ENCODE measurements at regions not wholly inside any gene's neighbourhood (a gene's known extent, or its start where the extent isn't known, plus 50 kb on each side); places are given as distances from the start of the nearest gene placed in this dataset.
"Not testable (repeated sequence)": the region's sequence is repeated elsewhere in the genome, so short reads cannot be mapped to it uniquely, and the experiment has no call there.

GRCh38 chr1:146763234-146763633, 174.9 kb upstream of the NBPF12 start:
- not testable (repeated sequence) for H3K4me1 Mint-ChIP-seq, H3K4me3 Mint-ChIP-seq, H3K27me3 Mint-ChIP-seq, H3K36me3 Mint-ChIP-seq, H3K9me3 Mint-ChIP-seq, H3K27ac Mint-ChIP-seq

- not testable (repeated sequence) for H3K4me3 Mint-ChIP-seq, H3K36me3 Mint-ChIP-seq, H3K4me1 Mint-ChIP-seq, H3K27me3 Mint-ChIP-seq, H3K9me3 Mint-ChIP-seq, H3K27ac Mint-ChIP-seq
These were observed 181.3 kb upstream of the NBPF12 start for GRCh38 chr1:146756858-146757257.

DNA sequence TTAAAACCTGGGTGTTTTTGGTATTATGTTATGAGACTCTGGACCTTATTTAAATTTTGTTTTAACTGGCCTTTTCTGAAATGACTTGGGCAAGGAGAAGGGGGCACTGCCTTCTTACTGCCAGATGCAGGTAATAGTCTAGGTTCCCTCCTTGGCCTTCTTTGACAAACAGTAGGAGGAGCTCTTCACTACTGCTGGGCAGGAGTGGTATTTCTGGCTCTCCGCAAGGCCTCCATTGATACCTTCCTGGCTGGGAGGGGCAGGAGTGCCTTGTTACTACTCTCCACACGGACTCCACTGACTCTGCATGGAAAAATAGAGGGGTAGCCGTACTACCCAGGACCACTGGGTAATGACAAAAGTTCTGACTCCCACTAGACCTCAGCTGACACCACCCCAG, 189.4 kb upstream of the NBPF12 start:
- not testable (repeated sequence) for H3K27me3 Mint-ChIP-seq, H3K9me3 Mint-ChIP-seq, H3K4me3 Mint-ChIP-seq, H3K36me3 Mint-ChIP-seq, H3K4me1 Mint-ChIP-seq, H3K27ac Mint-ChIP-seq

DNA sequence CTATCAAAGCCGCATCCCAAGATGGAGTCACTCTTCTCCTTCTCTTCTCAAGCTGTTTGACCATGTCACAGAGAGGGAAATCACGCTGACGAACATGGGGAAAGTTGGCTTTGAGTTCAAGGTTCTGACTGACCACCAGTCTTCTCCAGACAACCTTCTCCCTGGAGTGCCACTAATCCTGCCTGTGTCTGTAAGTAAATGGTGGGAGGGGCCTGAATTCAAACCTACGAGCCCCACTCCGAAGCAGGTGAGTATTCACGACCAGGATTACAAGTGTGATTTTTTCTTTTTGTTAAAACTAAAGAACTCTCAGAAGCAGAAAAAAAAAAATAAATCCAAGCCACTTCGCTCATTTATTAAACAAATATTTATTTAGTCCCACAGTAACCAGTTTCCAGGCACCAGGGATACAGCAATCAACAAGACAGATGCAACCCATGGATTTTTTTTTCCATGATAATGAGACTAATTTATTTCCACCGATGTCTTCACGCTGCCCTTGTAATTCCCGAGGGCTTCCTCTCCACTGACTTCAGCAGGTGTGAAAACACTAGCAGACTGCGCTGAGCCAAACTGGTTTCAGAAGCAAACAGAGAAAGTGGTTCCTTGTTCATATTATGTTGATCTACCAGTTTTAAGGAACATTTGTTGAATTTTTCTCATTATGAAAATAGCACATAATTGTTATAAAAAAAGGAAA, 206.0 kb upstream of the NBPF12 start:
- not testable (repeated sequence) for H3K27me3 Mint-ChIP-seq, H3K4me3 Mint-ChIP-seq, H3K4me1 Mint-ChIP-seq, H3K9me3 Mint-ChIP-seq, H3K27ac Mint-ChIP-seq, H3K36me3 Mint-ChIP-seq

DNA sequence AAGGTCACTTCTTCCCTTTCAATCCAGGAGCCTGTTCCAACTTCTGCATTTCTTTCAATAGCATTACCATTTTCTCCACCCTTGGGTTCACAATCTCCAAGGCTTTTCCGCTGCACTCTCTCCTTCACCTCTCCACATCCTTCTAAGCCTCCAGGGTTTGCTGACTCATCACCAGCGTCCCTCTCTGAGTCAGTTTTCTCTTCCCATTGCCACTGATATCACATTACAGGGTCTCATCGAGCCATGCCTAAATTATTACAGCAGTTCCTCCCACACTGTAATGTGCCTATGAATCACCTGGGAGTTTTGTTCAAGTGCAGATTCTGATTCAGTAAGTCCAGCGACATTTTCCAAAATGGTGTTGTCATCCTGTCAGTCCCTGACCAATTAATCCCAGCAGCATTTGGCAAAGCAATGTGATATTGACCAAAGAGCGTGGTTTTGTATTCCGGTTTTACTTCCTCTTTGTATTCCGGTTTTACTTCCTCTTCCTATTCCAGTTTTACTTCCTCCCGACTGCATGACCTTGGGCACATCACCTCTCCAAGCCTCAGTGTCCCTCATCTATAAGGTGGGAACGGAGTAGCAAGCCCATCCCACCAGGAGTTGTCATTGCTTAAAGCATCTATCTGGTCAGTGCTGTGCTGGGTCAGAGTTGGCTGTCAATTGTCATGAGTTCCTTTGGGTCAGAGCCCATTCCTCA, 208.3 kb upstream of the NBPF12 start:
- H3K9me3 Mint-ChIP-seq, H3K4me3 Mint-ChIP-seq, H3K36me3 Mint-ChIP-seq, H3K27me3 Mint-ChIP-seq, H3K27ac Mint-ChIP-seq, H3K4me1 Mint-ChIP-seq: not testable (repeated sequence)

DNA sequence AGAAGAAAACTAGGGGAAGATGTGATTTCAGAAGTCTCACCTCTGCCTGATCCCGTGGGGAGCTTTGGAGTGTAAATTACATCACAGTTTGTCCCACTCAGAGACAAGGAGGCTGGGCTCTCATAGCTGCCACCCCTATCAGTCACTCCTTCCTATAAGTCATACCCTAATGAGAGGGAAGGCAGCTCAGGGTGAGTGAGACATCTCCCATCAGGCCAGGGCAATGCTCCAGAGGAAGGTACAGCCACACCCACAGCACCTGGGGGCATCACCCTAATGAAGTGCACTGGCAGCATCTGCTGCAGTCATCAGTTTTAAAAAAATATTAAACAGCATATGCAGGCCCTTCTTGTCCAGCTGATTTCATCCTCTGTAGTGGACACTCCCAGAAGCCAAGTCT, 223.1 kb upstream of the NBPF12 start:
- not testable (repeated sequence) for H3K4me3 Mint-ChIP-seq, H3K27me3 Mint-ChIP-seq, H3K27ac Mint-ChIP-seq, H3K9me3 Mint-ChIP-seq, H3K36me3 Mint-ChIP-seq, H3K4me1 Mint-ChIP-seq

DNA sequence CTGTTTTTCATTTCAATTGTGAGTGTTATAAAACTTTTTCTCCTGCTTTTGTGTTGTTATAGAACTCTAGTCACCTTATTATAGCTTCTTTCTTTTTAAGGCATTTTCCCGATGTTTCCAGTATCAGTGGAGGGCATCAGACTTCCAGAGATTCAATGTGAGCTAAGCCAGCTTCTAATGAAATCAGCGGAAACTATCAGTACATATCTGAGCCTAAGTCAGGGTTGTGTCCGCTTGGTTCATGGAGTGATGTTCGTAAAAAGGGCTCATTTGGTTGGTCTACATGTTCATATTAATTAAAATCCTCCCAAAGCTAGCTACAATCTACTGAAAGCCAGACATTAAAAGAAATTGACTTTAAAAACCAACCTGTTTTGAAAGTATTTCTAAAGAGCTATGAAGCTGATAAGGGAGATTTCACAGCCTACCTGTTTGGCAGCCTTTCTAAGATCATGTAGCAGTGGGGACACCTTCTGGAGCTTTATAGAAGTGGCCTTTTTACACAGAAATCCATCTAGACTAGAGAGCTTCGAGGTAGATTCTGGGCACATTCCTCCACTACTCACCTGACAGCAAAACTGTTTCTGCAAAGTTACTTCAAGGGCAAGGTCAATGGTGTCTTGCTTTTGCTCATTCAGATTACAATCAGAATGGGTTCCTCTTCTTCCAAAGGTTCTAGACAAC, 227.1 kb upstream of the NBPF12 start:
- not testable (repeated sequence) for H3K9me3 Mint-ChIP-seq, H3K4me1 Mint-ChIP-seq, H3K36me3 Mint-ChIP-seq, H3K4me3 Mint-ChIP-seq, H3K27me3 Mint-ChIP-seq, H3K27ac Mint-ChIP-seq

- not testable (repeated sequence) for H3K4me1 Mint-ChIP-seq, H3K9me3 Mint-ChIP-seq, H3K27me3 Mint-ChIP-seq, H3K36me3 Mint-ChIP-seq, H3K4me3 Mint-ChIP-seq, H3K27ac Mint-ChIP-seq
These were observed 228.8 kb upstream of the NBPF12 start for GRCh38 chr1:146709302-146709701.

DNA sequence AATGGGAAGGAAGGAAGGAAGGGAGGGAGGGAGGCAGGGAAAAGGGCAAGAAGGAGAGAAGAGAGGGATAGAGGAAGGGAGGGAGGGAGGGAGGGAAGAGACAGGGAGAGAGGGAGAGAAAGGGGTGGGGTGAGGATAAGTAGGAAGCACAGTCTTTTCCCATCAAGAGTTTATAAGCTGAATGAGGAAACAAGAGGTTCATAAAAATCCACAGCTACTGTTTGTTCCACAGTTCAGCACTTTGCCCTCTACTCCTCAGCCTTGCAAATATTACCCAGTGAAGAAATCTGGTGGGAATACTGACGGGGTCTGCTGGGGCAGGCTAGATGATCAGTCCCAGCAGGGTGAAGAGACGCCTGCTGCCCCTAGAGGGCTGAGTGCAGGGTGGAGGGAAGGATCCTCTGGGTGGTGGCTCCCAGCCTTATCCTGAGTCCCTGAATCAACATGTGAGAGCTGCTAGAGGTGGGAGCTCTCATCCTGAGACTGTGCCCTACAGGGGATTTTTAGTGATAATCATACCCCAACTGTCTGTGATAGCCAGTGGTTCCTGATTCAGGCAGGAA, 233.9 kb upstream of the NBPF12 start:
- H3K36me3 Mint-ChIP-seq, H3K4me3 Mint-ChIP-seq, H3K27ac Mint-ChIP-seq, H3K27me3 Mint-ChIP-seq, H3K4me1 Mint-ChIP-seq, H3K9me3 Mint-ChIP-seq: not testable (repeated sequence)

DNA sequence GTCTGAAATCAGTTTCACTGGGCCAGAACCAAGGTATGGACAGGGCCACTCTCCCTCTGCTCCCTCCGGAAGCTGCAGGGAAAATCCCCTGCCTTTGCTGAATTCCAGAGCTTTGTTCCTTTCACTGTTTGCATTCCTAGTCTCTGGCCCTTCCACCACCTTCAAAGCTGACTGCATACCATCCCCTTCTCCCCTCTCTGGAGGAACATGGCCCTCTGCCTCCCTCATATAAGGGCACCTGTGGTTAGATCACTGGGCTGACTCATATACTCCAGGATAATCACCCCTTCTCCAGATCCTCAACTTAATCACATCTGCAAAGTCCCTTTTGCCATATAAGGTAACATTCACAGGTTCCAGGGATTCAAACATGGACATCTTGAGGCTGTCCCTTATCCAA, 236.8 kb upstream of the NBPF12 start:
- H3K36me3 Mint-ChIP-seq, H3K4me1 Mint-ChIP-seq, H3K9me3 Mint-ChIP-seq, H3K4me3 Mint-ChIP-seq, H3K27ac Mint-ChIP-seq, H3K27me3 Mint-ChIP-seq: not testable (repeated sequence)

DNA sequence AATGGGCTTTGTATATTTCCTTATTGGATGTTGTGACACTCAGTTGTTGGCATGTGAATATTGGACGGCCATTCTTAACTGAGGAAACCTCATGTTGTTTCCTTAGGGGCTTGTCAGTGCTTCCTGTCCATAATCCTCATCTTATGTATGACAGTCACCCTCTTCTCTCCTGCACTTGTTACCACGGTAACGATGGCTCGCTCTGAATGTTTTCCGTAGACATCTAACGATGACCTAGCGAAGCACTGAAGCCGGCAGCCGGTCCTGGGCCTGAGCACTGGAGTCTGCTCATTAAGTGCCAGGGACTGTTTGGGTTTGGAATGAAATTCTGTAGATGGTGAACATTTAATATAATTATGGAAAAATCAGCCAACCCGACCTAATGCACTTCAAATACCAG, 242.7 kb upstream of the NBPF12 start:
- H3K4me1 Mint-ChIP-seq, H3K27ac Mint-ChIP-seq, H3K9me3 Mint-ChIP-seq, H3K4me3 Mint-ChIP-seq, H3K36me3 Mint-ChIP-seq, H3K27me3 Mint-ChIP-seq: not testable (repeated sequence)

DNA sequence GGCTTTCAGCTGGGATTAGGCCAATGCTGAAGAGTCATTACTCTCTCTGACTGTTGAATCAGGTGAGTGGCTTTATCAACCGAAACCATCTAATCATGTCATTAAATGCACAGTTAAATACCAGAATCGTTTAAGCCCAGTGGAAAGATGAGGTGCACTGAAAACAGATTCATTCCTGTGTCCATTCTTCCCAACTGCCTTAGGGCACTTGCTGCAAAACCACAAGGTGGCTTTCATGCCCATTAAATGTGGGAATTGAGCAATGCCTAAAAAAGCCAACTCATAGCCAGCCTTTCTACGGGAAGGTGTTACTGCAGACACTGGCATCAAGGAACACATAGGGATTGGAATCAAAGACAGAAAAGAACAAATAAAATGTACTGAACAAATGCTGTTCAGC, 246.3 kb upstream of the NBPF12 start:
- not testable (repeated sequence) for H3K4me1 Mint-ChIP-seq, H3K27me3 Mint-ChIP-seq, H3K4me3 Mint-ChIP-seq, H3K9me3 Mint-ChIP-seq, H3K27ac Mint-ChIP-seq, H3K36me3 Mint-ChIP-seq

DNA sequence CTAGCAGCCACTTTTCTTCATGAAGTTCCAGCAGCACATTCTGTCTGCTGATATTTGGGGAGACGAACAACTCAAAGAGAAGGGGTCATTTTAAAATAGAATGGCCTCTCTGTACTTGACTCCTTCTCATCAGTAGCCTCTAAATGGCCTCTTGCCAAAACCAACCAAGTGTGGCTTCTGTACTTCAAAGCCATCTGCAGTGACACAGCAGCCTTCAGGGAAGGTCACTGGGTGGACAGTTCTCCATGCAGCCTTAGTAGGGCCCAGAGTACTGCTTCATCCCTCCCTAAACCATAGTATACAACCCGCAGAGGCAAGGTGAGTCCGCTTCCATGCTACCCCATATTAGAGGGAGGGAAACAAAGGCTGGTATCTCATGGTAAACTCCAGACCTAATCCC, 249.2 kb upstream of the NBPF12 start:
- H3K4me1 Mint-ChIP-seq, H3K27me3 Mint-ChIP-seq, H3K9me3 Mint-ChIP-seq, H3K27ac Mint-ChIP-seq, H3K36me3 Mint-ChIP-seq, H3K4me3 Mint-ChIP-seq: not testable (repeated sequence)

DNA sequence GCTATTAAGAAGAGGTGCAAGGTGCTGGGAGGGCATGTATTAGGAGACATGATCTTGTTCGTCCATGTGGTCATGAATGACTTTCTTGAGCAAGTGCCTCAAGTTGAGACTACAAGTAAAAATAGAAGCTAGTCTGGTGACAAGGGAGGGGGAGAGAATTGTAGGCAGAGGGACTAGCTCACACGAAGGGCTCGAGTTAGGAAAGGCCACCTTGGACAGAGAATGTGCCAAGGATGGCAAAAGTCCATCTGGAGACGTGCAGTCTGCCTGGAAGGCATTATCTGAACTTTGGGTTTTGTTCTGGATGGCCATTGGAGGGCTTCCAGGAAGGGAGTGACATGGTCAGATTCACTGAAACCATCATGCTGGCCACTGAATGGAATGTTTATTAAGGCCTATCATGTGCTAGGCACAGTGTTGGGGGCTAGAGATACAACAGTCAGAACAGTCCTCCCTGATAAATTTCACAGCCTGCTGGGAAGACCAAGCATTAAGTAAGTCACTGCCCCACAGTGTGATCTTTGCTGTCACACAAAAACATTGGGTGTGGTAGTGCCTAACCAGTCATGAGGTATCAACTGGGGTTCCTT, 251.3 kb upstream of the NBPF12 start:
- H3K27ac Mint-ChIP-seq, H3K4me1 Mint-ChIP-seq, H3K27me3 Mint-ChIP-seq, H3K9me3 Mint-ChIP-seq, H3K36me3 Mint-ChIP-seq, H3K4me3 Mint-ChIP-seq: not testable (repeated sequence)

DNA sequence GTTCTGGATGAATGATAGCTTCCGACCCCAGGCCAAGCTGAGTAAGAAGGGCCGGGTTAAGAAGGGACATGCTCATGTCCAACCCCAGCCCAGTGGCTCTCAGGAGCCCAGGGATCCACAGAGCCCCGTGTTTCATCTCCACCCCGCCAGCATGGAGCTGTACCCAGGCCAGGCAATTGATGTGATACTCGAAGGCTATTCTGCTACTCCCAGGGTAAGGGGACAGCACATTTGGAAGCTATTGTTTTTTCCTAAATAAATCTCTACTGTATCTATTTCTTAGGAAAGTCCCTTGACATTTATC, 255.0 kb upstream of the NBPF12 start:
- H3K27me3 Mint-ChIP-seq, H3K4me3 Mint-ChIP-seq, H3K4me1 Mint-ChIP-seq, H3K27ac Mint-ChIP-seq, H3K36me3 Mint-ChIP-seq, H3K9me3 Mint-ChIP-seq: not testable (repeated sequence)
